Ovary (tissue), 3 donors: ENCODE measurements at regions not wholly inside any gene's neighbourhood (a gene's known extent, or its start where the extent isn't known, plus 50 kb on each side); places are given as distances from the start of the nearest gene placed in this dataset.

Experiments
- CTCF ChIP-seq, 3 donors: fragments of 450-650 bp in 2 of 3; fragments of 200-600 bp in 1 of 3; IDR thresholded peaks; one replicate each; pipeline versions ENCODE4 v1.5.1 to v1.8.0; 2016 to 2022; ENCODE audit warnings: antibody characterized with exemption in 3 of 3, mild to moderate bottlenecking in 1 of 3
- EP300 ChIP-seq: sonication (generic); formaldehyde crosslinking; IDR thresholded peaks from one replicate; pipeline ENCODE4 v1.6.1; 2017; ENCODE audit warnings: antibody characterized with exemption
- donor health status: DM: no; HTN: no; CAD: no.

DNA sequence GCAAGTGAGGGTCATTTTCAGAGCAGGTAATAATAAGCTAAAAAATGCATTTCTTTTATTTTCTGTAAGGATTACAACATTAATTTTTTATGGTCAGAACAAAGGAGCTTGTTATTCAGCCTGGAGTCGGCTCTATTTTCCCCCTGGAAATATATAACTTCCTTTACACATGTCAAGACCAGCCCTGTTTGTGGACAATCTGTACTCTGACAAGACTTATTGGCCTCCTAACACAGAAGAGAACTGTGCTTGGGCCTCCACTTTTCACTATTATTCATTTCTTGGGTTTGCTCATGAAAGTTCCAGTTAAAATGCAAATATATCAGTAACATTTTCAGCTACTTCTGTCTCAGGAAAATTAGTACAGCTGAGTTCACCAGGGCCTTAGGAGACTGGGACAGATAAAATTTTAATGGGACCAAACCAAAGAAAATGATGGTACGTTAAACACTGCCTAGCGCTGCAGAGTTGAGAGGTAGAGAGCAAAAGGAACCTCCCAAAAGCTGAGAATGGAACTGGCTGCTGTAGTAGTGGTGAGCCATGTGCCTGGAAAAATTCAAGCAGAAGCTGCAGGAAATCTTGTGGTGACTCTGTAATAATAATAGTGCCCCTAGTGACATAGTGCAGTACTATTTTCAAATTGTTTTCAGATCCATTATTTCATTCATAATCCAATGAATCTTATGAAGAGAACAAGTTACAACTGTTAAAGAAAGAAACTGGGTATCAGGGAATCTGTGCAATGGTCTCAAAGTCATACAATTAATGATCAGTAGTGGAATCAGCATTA, 227.2 kb upstream of the KIAA1217 start:
- TF ChIP-seq CTCF (IDR thresholded peaks at IDR 0.05) (no peak), EP300 (no peak)
